ENCODE measurements at regions not wholly inside any gene's neighbourhood (a gene's known extent, or its start where the extent isn't known, plus 50 kb on each side); places are given as distances from the start of the nearest gene placed in this dataset.

GRCh38 chr2:122639176-122639575 is 883.7 kb downstream of the TSN start:
- no peak for DNase-seq (ENCODE audit: low spot score, unreplicated experiment)
- no peaks in the 10 kb centered on the region for H3K4me1 Mint-ChIP-seq (ENCODE audit: low read depth)
- H3K4me3 Mint-ChIP-seq (ENCODE audit: low read depth) = no peak overlapping the region
- no peak overlapping the region for H3K27ac Mint-ChIP-seq
- H3K27me3 Mint-ChIP-seq = no peaks in the 10 kb centered on the region
- no peaks in the 10 kb centered on the region for H3K9me3 Mint-ChIP-seq (ENCODE audit: low read depth)
- no peaks in the 10 kb centered on the region for H3K36me3 Mint-ChIP-seq (ENCODE audit: insufficient read depth)
- no peak for TF ChIP-seq CTCF (IDR thresholded peaks at IDR 0.05; ENCODE audit: unreplicated experiment)

GRCh38 chr2:122639711-122640110 is 884.3 kb downstream of the TSN start:
- H3K36me3 Mint-ChIP-seq (ENCODE audit: insufficient read depth) = no peaks in the 10 kb centered on the region

GRCh38 chr2:122643725-122644329 is 888.4 kb downstream of the TSN start:
- Mint-ChIP-seq H3K4me3 (ENCODE audit: low read depth) (no peak overlapping the region), H3K9me3 (ENCODE audit: low read depth) (no peaks in the 10 kb centered on the region), H3K4me1 (ENCODE audit: low read depth) (no peaks in the 10 kb centered on the region), H3K27ac (no peak overlapping the region), H3K36me3 (ENCODE audit: insufficient read depth) (no peaks in the 10 kb centered on the region), H3K27me3 (no peaks in the 10 kb centered on the region)
- no peak for DNase-seq (ENCODE audit: low spot score, unreplicated experiment)
- TF ChIP-seq CTCF (IDR thresholded peaks at IDR 0.05; ENCODE audit: unreplicated experiment) = no peak

More at GRCh38 chr2:122639711-122640110, 884.3 kb downstream of the TSN start:
- H3K27ac Mint-ChIP-seq = no peak overlapping the region
- H3K4me3 Mint-ChIP-seq (ENCODE audit: low read depth) = no peak overlapping the region
- no peaks in the 10 kb centered on the region for H3K27me3 Mint-ChIP-seq
- no peaks in the 10 kb centered on the region for H3K9me3 Mint-ChIP-seq (ENCODE audit: low read depth)
- no peak for TF ChIP-seq CTCF (IDR thresholded peaks at IDR 0.05; ENCODE audit: unreplicated experiment)
- no peak for DNase-seq (ENCODE audit: low spot score, unreplicated experiment)
- no peaks in the 10 kb centered on the region for H3K4me1 Mint-ChIP-seq (ENCODE audit: low read depth)

GRCh38 chr2:122651236-122651635 is 895.8 kb downstream of the TSN start:
- H3K27me3 Mint-ChIP-seq = peaks cover 1% of the 10 kb centered on the region
- H3K36me3 Mint-ChIP-seq (ENCODE audit: insufficient read depth) = no peaks in the 10 kb centered on the region
- DNase-seq (ENCODE audit: low spot score, unreplicated experiment) = no peak
- H3K27ac Mint-ChIP-seq = no peak overlapping the region
- no peak for TF ChIP-seq CTCF (IDR thresholded peaks at IDR 0.05; ENCODE audit: unreplicated experiment)
- H3K4me3 Mint-ChIP-seq (ENCODE audit: low read depth) = no peak overlapping the region
- H3K4me1 Mint-ChIP-seq (ENCODE audit: low read depth) = no peaks in the 10 kb centered on the region
- no peaks in the 10 kb centered on the region for H3K9me3 Mint-ChIP-seq (ENCODE audit: low read depth)

GRCh38 chr2:122651780-122652179 is 896.3 kb downstream of the TSN start:
- Mint-ChIP-seq H3K4me3 (ENCODE audit: low read depth) (no peak overlapping the region), H3K4me1 (ENCODE audit: low read depth) (no peaks in the 10 kb centered on the region), H3K36me3 (ENCODE audit: insufficient read depth) (no peaks in the 10 kb centered on the region), H3K9me3 (ENCODE audit: low read depth) (no peaks in the 10 kb centered on the region), H3K27ac (no peak overlapping the region), H3K27me3 (peaks cover 4% of the 10 kb centered on the region)
- no peak for TF ChIP-seq CTCF (IDR thresholded peaks at IDR 0.05; ENCODE audit: unreplicated experiment)
- DNase-seq (ENCODE audit: low spot score, unreplicated experiment) = no peak
